ENCODE measurements at regions not wholly inside any gene's neighbourhood (a gene's known extent, or its start where the extent isn't known, plus 50 kb on each side); places are given as distances from the start of the nearest gene placed in this dataset.

DNA sequence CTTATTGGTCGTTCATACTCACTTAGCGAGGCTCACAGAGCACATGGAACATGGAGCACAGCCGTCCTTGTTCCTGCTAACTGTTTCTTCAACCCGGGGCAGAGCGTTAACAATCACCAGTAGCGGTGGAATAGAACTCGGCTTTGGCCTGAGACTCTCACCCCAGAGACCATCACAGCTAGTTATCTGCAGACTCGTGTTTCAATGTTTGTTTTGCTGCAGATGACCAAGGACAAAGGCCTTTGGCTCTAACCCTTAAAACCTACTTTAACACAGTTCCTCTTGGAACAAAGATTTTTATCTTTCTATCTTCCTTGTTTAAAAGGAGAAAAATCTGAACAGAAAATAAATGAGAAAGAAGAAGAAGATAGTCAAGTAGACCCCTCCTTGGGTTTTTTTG lies 320.2 kb upstream of the UBE2E3 start:
- TF ChIP-seq POLR2AphosphoS5 (IDR thresholded peaks at IDR 0.05; ENCODE audit: low read depth, low read length): no peak
- TF ChIP-seq, protein P1, sequence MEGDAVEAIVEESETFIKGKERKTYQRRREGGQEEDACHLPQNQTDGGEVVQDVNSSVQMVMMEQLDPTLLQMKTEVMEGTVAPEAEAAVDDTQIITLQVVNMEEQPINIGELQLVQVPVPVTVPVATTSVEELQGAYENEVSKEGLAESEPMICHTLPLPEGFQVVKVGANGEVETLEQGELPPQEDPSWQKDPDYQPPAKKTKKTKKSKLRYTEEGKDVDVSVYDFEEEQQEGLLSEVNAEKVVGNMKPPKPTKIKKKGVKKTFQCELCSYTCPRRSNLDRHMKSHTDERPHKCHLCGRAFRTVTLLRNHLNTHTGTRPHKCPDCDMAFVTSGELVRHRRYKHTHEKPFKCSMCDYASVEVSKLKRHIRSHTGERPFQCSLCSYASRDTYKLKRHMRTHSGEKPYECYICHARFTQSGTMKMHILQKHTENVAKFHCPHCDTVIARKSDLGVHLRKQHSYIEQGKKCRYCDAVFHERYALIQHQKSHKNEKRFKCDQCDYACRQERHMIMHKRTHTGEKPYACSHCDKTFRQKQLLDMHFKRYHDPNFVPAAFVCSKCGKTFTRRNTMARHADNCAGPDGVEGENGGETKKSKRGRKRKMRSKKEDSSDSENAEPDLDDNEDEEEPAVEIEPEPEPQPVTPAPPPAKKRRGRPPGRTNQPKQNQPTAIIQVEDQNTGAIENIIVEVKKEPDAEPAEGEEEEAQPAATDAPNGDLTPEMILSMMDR (IDR thresholded peaks at IDR 0.05): no peak
